Fibroblast of upper back skin (primary cell): ENCODE measurements at regions not wholly inside any gene's neighbourhood (a gene's known extent, or its start where the extent isn't known, plus 50 kb on each side); places are given as distances from the start of the nearest gene placed in this dataset.

Experiments used
- DNase-seq: peaks from one replicate; pipeline ENCODE4 v3.0.0-alpha.2; 2013

DNA sequence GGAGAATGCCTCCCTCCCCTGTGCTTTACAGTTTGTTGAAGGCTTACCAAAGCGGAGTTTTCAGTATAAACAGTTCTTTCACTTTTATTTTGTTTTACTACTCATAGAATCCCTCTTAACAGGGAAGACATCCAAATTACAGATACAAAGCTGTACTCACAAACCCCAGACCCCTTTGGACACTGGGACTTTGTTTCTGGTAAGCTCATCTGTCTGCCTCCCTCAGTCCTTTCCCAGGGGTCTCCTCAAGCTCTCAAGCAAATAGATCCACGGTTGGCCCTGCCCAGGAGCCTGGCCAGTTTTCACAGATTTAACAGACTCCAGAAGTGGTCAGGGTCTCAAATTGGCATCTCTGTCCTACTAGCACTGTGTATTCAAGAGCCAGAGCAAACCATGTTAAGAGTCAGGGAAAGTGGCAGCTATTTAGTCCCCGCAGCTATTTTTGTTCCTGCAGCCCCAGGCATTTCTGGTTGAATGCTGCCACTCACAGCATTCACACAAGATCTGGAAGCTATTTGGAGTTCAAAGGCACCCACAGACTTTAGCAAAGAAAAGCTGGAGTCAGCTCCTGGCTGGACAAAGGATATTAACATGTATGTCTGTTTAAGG, 54.2 kb downstream of the TMEM100 start:
- DNase-seq, result no peak

DNA sequence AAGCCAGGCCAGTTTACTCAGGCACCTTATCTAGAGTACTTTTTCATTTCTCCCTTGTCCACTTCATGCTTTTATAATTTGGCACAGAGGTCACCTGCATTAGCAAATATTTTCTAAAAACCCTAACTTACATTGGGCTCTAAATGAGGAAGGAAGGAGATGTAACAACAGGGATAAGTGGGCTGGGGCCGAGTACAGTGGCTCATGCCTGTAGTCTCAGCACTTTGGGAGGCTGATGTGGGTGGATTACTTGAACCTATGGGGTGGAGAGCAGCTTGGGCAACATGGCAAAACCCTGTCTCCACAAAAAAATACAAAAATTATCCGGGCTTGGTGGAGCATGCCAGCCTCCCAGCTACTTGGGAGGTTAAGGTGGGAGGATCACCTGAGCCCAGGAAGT, 55.9 kb downstream of the TMEM100 start:
- no peak for DNase-seq

GRCh38 chr17:55664287-55664686, 58.4 kb downstream of the TMEM100 start:
- DNase-seq, result no peak

DNA sequence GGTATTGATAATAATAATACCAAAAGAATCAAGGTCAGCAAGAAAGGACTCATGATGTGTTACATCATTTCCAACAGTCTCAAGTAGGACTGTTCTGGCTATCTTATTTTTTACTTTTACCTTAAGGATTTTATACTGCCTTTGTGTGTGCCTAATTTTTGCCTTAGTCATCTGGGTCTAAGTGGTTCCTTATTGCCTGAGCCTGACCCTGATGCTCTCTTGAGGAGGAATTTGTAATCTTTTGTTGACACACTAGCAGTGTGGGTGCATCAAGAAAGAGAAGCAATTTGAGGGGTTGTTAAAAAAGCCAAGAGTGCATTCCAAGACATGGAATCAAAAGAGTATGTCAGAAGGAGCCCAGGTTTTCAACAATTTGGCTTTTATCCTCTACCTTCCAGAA, 59.3 kb downstream of the TMEM100 start:
- no peak for DNase-seq

DNA sequence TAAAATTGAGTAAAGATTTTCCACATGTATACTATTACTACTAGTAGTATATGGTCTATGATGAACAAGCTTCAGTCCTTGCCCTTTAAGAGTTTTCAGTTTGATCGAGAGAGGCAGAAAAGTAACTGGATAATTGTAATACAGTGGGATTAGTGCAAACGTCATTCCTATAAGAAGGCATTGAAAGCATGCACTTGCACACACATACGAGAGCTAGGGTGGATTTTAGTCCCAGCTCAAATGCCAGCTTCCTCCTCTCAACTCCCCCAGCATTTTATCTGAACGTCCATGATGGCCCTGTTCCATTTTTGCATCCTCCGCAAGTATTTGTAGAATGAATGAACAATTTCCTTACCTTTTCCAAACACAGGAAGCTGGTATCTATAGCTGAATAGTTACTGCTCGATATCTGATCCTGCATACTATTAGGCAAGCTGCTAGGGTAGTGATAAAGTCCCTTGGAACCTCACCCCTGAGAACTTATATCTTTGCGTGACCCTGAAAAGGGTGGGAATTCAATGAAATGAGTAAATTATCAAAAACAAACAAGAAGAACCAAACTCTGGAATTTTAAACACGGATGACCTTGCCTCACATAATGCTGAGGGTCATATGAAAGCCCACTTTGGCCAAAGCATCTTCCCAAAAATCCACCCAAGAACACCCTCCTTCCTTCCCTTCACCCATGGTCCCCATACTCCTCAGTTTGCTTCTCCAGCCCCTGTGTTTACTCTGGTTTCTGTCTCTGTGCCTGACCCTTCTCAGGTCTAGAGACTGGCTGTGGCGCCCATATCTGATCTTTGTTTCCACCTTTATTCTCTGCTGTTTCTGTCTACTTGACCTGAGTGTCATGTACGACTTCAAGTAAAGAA, 60.5 kb downstream of the TMEM100 start:
- no peak for DNase-seq

GRCh38 chr17:55661256-55661758, 61.4 kb downstream of the TMEM100 start:
- DNase-seq, result no peak

GRCh38 chr17:55660178-55660886, 62.3 kb downstream of the TMEM100 start:
- peak; percentile 98 for DNase-seq

- no peak for DNase-seq
Observed at GRCh38 chr17:55659661-55660060, 63.0 kb downstream of the TMEM100 start.

- no peak for DNase-seq
Observed at GRCh38 chr17:55655777-55656176, 66.9 kb downstream of the TMEM100 start.

GRCh38 chr17:55654821-55655220, 67.8 kb downstream of the TMEM100 start:
- no peak for DNase-seq

DNA sequence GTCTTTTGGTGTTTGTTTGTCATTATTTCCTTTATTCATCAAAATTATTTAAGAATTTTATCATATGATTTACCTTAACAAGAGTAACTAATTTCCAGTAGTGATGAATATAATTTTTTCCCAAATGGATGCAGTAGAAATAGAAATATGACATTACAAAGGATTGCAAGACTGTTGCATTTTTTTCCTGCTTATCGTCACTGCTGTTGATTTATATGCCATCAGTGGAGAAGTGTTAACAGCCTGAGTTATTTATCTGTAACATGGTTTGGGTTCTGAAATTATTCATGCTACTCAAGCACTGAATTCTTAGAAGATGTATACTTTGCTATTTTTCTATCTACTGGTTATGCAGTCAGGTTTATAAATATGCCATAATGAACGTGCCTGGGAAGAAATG, 68.6 kb downstream of the TMEM100 start:
- DNase-seq, result peak; percentile 85

- no peak for DNase-seq
Observed at GRCh38 chr17:55652825-55653224, 69.8 kb downstream of the TMEM100 start.

- DNase-seq, result no peak
Observed at GRCh38 chr17:55652114-55652823, 70.4 kb downstream of the TMEM100 start.

GRCh38 chr17:55649957-55650597, 72.6 kb downstream of the TMEM100 start:
- no peak for DNase-seq

DNA sequence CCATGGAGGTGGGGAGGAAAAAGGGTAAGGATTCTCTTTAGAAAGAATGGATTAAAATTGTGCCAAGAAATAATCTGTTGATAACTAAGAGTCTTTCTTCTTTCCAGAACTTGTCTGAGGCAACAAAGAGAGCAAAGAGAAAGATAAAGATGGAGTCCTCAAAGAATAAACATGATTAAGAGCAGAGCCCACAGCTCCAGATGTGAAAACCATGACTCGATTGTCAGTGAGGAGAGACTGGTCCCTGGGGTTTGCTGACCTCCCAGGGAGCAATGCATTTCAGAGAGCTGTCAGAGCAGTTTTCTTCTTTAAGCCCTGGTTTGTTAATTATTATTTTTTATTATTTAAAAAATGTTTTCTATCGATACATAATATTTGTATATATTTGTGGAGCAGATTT, 74.6 kb downstream of the TMEM100 start:
- DNase-seq, result peak; percentile 43

- no peak for DNase-seq
Observed at GRCh38 chr17:55645361-55645760, 77.3 kb downstream of the TMEM100 start.

GRCh38 chr17:55644346-55644745, 78.3 kb downstream of the TMEM100 start:
- DNase-seq, result no peak

- no peak for DNase-seq
Observed at GRCh38 chr17:55642741-55643140, 79.9 kb downstream of the TMEM100 start.

DNA sequence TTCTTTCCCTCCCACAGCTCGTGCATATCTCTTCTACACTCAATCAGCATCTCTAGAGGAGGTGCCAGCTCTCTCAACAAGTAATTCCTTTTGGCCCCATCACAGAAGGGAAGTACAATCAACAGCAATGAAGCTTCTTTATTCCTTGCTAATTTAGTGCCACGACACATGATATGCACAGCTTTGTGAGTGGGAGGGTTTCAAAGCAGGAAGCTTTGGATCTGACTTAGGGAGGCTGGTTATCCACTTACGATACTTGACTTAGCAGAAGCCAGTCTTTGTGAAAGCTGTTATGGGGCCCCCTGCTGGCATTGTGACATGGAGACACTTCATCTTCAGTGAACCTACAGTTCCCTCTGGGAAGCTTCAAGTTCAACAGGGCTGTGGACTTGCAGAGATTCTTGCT, 81.0 kb downstream of the TMEM100 start:
- peak; percentile 49 for DNase-seq

- no peak for DNase-seq
Observed at GRCh38 chr17:55639096-55639495, 83.6 kb downstream of the TMEM100 start.

DNA sequence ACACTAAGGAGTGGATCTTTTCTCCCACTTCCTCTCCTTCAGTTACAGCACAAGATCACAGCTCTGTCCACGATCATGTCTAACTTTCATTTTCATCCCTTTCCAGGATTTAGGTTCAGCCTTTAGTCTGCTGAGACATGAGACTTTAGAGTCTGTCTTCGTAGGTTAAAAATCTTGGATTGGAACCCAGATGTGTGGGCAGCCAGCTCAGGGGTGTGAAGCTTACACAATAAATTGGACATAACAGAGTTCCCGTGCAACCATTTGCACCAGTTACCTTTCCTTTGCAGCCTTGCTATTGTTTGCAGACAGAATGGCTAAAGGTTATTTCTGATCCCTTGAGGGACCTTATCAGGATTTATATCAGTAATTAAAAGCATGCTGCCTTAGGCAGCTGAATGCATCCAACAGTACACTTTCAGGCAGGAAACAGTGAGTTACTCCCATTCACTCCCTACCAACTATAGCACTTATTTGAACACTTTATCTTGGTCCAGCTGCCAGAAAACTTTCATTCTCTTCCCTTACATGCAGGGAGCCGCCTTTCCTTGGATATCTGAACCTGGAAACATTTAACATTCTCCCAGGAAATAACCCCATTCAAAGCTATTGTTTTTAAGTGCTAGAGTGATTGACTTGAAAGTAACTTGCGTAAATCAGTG, 87.3 kb downstream of the TMEM100 start:
- DNase-seq, result peak; percentile 29

DNA sequence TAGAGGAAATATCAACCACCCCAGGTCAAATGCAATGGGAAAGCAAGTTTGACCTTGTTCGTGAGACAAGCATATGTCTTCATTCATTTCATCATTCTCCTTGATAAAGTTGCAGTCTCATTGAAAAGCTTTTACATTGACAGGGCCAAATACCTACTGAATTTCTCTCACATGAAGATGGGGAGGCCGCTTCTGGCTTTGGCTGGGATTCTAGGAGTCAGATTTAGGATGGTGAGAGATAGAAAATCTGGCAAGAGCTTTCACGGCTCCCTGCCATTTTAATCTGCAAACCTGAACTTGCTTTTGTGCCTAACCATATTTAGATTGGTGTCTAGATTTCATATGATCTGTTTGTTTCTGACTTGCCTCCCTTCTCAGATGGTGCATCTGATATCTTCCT, 88.0 kb downstream of the TMEM100 start:
- DNase-seq, result no peak
